HG03442 (cell line): ENCODE measurements at regions not wholly inside any gene's neighbourhood (a gene's known extent, or its start where the extent isn't known, plus 50 kb on each side); places are given as distances from the start of the nearest gene placed in this dataset.

Experiments used
- ATAC-seq: cut with Tn5 transposase; IDR thresholded peaks from one replicate; pipeline ENCODE4 v1.9.1; 2021; ENCODE audit warnings: mild to moderate bottlenecking, moderate library complexity; ENCODE audit not compliant: unreplicated experiment

- ATAC-seq = no peak
Measured at GRCh38 chr4:132506568-132506967, 642.5 kb upstream of the PCDH10 start.

- no peak for ATAC-seq
Measured at GRCh38 chr4:132513491-132513890, 635.6 kb upstream of the PCDH10 start.

- no peak for ATAC-seq
Measured at GRCh38 chr4:132526652-132527051, 622.4 kb upstream of the PCDH10 start.

DNA sequence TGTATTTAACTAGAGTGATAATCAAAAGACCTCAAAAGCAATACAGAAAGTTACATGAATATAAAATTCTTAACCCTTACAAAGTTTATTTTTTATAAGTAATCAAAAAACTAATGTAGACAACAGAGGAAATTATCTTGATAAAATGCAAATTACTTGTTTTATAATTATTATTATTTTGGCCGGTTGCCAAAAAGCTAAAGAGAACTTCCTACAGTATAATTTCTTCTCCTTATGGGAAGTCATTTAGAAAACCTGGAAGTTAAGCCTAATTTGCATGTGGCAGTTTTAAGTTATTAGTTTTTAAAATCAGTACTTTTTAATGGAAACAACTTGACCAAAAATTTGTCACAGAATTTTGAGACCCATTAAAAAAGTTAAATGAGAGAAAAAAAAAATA is 621.3 kb upstream of the PCDH10 start:
- ATAC-seq = no peak

GRCh38 chr4:132530861-132531260 is 618.2 kb upstream of the PCDH10 start:
- no peak for ATAC-seq

- ATAC-seq = no peak
Measured at GRCh38 chr4:132540268-132540667, 608.8 kb upstream of the PCDH10 start.

DNA sequence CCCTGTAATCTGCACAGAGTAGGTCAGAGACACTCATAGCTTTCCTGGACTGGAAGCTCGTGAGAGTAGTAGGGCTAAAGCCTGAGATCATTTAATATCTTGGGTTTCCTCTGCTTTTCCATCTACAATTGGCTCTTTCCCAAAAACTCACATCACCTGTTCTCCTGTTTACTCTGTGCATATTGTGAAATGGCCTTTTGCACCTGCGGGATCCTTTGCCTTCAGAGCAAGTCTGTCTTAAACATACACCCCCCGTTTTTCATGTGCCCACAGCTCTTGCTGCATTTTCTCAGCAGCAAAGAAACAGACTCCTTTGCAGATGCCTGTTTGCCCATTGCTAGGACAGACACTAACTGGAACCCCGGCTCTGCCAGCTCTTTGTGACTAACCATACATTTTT is 608.3 kb upstream of the PCDH10 start:
- no peak for ATAC-seq

- no peak for ATAC-seq
Measured at GRCh38 chr4:132542228-132542627, 606.9 kb upstream of the PCDH10 start.

DNA sequence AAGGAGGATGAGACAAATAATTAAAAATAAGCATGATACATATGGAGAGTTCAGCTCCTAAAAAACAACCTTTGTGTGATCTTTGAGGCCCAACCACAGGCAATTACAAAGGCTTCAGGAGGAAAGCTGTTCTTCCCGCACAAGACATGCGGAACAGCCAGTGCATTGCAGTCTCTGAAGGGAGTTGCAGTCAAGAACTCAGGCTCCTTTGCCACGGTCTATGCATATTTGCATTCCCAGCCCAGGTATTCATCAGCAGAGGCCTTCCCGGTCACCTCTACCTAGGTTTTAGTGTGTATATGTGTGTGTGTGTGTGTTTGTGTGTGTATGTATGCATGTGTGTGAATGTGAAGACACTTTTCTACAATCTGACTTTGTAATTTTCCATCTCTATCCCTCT is 600.6 kb upstream of the PCDH10 start:
- no peak for ATAC-seq

- no peak for ATAC-seq
Measured at GRCh38 chr4:132556316-132556715, 592.8 kb upstream of the PCDH10 start.

- ATAC-seq = no peak
Measured at GRCh38 chr4:132557660-132558059, 591.4 kb upstream of the PCDH10 start.

GRCh38 chr4:132564920-132565319 is 584.2 kb upstream of the PCDH10 start:
- no peak for ATAC-seq

- no peak for ATAC-seq
Measured at GRCh38 chr4:132565542-132565941, 583.6 kb upstream of the PCDH10 start.

DNA sequence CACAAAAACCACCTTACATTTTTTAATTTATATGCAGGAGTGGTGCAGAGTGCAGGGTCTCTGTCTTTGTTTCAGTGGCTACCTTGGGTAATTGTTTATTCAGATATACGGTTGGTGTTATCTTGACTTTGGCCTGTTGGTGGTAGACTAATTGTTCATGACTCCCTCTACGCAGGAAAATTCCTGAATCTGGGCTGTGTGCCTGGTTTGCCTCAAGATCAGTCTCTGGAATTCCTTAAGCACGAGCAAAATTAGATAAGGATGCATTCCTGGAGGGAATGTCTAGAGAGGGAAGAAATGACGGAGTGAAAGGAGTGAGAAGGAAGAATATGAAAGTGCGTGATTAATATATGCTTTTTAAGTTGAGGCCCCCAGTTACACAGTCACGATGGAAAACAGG is 576.9 kb upstream of the PCDH10 start:
- ATAC-seq = no peak

DNA sequence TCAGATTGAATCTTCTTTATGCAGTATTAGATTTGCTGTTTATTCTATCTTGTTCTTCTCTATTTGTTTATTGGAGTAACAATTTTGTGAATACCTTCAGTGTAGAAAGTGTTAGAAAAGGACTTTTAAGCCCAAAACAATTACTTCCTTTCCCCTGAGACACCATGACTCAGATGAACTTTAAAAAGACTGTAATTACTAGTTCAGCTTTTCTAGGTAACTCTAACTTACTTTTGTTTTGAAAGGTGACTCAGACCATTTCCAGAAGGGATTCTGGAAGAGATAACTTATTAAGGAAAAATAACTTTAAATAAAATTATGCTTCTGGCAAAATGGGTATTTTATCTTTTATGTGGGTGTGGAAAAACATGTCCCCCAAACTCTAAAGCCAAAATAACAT is 561.5 kb upstream of the PCDH10 start:
- ATAC-seq = no peak

DNA sequence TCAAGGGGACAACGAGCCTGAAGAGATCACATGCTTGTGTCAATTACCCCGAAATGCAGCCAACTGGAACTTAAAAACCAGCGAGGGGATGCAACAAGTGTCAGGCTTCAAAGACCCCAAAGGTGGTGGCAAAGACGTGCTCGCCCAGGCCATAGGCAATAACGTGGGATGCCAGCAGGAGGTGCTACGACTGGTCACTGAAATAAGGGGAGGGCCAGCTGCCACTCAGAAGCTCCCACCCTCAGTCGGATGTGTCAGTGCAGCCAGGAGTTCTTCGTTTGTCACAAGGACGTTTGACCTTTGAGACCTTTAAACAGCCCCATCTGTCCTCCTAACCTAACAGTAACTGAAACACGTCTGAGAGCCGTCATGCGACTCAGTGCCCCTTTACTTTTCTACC is 556.8 kb upstream of the PCDH10 start:
- no peak for ATAC-seq

GRCh38 chr4:132592850-132593249 is 556.2 kb upstream of the PCDH10 start:
- ATAC-seq = no peak

DNA sequence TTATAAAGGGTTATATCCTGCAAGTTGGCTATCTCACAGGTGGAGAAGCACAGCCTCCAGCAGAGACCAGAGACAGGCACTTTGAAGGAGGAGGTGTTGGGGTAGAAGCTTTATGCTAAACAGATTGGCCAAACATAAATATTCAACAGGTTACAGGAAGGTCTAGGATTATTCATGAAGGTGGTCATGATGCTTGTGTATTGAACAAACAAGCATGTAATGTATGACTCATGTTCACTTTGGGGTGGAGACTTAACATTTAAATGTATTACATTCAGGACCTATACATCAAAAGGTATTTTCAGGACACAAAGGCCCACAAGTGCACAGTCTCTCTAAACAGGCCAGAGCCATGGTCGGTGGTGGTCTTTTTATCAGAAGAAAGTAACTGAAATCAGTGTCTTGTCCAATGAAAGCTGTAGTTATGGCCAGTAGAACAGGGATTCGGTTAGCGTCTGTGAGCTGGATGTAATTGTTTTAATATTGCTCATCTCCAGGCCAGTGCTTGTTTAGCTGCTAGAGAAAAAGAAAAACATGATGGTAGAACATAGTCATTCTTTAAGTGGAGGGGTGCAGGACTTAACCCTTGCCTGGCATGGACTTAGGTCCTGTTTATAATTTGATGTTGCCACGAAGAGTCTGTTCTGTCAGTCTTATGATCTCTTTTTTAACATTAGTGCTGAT is 555.2 kb upstream of the PCDH10 start:
- ATAC-seq = no peak

DNA sequence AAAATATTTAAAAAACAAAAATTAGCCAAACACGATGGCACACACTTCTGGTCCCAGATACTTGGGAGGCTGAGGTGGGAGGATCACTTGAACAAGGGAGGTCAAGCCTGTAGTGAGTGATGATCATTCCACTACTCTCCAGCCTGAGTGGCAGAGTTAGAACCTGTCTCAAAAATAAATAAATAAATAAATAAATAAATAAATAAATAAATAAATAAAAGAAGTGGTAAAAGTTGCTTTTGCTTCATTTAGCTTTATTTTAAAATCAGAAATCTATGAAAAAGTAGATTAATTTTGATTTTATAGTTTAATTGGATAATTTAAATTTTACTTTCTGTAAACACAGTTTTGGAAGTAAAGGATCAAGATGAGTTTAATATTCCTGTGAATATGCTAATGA is 552.9 kb upstream of the PCDH10 start:
- ATAC-seq = no peak

GRCh38 chr4:132605551-132605950 is 543.5 kb upstream of the PCDH10 start:
- ATAC-seq = no peak

GRCh38 chr4:132614682-132615081 is 534.4 kb upstream of the PCDH10 start:
- no peak for ATAC-seq

- no peak for ATAC-seq
Measured at GRCh38 chr4:132619968-132620367, 529.1 kb upstream of the PCDH10 start.
